HG03066 (cell line): ENCODE measurements at regions not wholly inside any gene's neighbourhood (a gene's known extent, or its start where the extent isn't known, plus 50 kb on each side); places are given as distances from the start of the nearest gene placed in this dataset.
"Not testable (repeated sequence)": the region's sequence is repeated elsewhere in the genome, so short reads cannot be mapped to it uniquely, and the experiment has no call there.

Source experiments
- ATAC-seq: cut with Tn5 transposase; IDR thresholded peaks from one replicate; pipeline ENCODE4 v1.9.1; 2021; ENCODE audit warnings: low read depth; ENCODE audit not compliant: unreplicated experiment

DNA sequence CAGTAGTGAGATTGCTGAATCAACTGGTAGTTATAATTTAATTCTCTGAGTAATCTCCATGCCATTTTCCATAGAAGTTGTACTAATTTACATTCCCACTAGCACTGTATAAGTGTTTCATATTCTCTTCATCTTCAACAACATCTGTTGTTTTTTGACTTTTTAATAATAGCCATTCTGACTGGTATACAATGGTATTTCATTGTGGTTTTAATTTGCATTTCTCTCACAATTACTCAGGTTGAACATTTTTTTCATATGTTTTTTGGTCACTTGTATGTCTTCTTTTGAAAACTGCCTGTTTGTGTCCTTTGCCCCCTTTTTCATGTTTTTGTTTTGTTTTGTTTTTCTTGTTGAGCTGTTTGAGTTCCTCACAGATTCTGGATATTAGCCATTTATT is 880.2 kb downstream of the RAPGEF2 start:
- ATAC-seq = no peak

DNA sequence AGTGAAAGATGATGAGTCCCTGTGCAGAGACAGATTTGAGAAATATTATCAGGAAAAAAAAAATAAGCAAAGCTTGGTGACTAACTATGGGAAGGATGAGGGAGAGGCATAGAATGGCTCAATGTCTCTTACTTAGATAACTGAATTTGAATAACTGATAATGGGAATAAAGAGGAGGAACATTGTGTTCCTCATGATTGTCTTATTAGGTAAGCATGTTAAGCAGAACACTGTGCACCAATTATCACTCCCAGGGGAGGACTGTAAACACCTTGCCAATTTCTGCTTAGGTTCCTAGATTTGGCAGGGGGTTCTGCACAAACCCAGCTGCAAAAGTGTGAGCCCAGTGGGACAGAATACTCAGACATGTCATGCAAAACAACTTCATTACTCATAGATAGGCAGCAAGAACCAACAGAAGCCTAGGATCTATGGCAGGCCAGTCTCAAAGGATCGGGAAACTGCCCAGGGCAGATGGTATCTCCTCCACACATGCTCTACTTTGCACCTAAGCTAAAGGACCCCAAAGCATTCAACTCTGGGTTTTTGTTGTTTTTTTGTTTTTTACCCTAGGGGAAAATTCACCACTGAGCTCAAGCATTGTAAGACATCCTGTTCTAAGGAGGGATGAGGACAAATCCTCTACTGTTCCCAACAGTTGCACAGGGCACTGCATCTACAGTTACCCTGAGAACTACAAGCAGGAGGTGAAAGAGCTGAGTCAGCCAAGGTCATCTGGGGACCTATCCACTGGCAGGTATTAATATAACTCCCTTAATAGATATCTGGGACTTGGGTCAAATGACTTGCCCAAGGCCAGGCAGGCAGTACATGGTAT is 907.0 kb downstream of the RAPGEF2 start:
- ATAC-seq = no peak

DNA sequence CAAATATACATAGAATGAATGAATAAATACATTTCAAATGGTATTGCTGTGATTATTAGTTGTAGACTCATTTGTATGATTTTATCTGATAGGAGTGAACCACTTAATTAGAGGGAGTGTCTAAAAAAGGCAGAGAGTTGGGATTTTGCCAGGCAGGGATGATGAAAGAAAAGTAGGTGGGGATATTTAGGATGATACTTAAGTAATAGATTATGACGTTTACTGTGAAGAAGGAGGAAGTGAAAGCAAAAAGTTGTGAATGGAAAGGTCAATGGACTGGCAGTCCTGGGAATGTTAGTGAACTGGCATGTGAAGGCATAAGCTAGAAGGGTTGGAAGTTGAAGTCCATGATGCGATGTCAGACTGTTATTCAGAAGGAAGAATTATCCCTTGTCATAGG is 917.1 kb downstream of the RAPGEF2 start:
- ATAC-seq = no peak

DNA sequence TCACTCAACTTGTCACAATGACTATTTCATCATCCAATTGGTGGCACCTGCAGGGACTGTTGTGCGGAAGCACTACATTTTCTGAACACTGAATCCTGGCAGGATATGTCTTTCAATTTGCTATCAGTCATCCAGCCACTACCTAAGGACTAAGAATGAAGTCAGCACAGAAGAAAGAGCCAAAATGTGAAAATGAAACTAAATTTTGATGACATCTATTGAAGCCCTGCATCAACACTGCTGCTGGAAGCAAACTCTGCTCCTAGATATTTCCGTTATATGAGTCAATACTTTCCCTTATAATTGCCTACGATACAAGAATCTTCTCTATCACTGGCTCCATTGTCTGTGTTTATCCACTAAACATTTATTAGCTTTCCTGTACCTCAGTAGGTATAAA is 917.9 kb downstream of the RAPGEF2 start:
- ATAC-seq = no peak

DNA sequence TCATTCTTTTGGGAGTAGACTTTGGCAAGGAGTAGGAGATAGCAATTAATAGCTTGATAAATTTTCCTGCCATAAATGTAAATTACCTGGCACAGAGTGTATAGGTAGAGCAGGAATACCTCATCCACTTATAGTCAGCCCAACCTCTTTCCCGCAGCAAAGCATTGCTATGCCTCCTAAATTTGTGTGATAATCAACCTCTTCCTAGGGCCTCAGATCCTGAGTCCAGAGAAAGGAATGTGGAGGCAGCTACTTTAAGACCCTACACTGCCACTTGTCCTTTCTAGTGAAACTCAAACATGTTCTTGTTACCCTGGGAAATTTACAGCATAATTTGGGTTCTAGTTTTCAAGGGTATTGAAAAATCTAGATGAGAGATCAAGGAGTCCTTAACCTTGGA is 919.0 kb downstream of the RAPGEF2 start:
- ATAC-seq = no peak

DNA sequence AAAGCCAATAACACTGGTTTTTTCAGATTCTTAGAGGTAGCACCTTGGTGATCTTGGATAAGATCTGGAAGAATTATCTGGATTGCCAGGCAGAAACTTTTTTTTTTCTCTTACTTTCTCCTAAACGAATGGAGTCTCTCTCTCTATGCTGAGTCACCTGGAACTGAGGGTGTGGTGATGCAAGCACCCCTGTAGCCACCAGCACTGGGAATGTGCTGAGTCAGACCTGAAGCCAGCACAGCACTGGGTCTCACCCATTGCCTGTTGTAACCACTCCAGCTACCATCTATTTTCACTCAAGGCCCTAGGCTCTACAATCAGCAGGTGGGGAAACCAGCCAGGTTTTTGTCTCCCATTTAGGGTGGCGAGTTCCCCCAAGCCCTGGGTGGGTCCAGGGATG is 923.8 kb downstream of the RAPGEF2 start:
- ATAC-seq = no peak

DNA sequence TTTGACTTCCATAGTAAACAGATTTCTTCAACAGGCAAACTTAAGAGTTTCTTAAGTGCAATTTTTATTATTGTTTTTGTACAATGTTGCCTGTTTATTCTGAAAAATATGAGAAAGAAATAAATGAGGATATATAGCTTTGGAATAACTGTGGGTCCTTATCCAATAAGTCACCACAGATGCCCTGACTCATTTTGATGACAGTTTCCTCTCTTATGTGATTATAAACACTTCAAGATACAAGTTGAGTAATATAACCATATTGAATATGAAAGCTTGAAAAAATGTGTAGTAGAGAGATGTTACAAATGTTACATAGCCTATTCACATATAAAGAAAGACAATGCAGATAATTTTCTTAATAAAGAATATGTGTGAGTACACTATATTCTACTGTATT is 931.6 kb downstream of the RAPGEF2 start:
- ATAC-seq = no peak

DNA sequence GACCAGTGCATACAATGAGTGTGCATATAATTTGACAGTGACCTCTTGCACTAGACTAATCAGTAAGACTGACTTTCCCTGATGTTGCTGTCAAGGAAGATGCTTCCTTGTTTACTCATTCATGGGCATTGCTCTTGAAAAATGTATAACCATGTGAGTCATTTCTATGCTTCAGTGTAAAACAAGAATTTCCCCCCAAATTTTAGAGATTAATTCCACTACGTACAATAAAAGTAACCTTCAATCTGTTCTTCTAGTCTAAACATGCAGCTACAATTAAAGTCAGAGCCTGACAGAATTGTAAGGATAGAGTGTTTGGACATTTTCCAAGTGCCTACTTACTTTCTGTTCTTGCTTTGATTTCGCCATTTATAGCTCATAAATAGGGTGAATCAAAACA is 935.7 kb downstream of the RAPGEF2 start:
- ATAC-seq = no peak

DNA sequence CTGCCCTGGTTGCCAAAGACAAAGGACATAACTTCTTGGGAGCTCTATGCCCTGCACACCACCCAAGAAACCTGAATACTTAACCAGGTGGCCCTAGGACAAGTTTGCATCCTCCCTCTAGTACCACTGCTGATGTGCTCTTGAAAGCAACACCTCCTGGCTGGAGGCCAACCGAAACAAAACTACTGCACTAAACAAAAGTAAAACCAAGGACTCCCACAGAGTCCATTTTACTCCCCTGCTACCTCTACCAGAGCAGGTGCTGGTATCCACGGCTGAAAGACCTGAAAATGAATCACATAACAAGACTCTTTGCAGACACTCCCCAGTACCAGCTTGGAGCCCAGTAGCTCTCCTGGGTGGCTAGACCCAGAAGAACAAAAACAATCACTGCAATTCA is 941.8 kb downstream of the RAPGEF2 start:
- no peak for ATAC-seq

DNA sequence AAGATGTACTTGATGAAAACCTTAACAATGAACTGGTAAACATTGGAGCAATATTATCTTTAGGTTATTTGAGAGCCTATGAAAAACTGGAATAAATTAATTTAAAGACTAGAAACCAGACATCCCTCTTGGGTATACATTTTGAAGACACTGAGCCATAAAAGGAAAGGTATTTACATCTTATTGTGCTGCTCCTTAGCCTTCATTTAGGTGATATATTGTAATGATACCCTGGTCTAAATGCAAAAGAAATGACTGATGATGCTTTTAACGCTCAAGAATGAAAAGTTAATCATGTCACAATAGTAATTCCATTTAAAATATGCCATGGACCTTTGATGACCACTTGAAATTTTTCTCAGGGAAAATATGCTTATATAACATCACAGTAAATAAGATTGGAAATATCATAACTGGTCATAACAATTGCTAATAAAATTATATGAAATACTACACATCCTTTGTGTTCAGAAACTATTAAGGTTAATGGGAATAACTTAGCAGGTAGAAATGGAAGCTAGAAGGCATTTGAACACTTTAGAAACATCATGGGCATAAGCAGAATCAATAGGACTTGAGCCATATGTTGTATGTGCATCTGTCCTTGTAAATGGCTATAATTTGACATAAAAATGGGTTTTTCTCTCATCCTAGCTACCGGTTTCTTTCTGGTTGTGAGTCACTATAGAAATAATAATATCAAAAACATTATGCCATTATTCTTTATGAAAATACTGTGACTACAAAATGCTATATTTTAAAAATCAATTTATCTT is 979.7 kb downstream of the RAPGEF2 start:
- ATAC-seq = no peak

DNA sequence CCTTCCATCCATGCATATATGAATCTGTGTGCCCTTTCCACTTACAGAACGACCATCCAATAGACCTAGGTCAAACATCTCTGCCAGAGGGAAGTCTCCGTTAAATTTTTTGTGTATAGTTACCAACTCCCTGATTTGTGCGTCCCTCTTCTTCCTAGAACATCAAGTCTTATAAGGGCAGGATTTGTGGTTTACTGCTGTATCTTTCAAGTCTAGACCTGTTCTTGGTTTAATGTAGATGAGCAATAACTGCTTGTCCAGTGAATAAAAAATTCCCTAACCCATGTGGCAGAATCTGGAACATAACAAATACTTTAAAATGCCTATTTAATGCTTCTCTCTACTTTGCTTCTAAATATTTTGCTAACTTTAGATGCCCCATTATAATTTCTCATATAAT is 988.8 kb downstream of the RAPGEF2 start:
- ATAC-seq = no peak

DNA sequence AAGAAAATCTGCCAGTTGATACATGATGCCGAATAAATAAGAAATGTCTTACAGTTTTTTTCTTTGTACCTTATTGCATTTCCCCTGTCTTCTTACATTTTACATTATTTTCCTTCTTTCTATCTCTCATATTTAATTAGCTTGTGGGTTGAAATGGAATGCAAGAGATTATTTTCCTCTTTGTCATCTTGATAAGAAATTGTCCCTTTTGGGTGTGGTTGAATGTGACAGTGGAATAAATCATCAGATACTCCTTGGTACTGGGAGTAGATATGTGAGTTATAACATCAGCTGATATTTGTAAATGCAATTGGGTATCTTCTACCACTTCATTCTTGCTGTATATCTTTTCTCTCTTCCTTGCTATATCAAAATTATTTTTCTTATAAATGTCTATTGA is 997.4 kb downstream of the RAPGEF2 start:
- no peak for ATAC-seq

DNA sequence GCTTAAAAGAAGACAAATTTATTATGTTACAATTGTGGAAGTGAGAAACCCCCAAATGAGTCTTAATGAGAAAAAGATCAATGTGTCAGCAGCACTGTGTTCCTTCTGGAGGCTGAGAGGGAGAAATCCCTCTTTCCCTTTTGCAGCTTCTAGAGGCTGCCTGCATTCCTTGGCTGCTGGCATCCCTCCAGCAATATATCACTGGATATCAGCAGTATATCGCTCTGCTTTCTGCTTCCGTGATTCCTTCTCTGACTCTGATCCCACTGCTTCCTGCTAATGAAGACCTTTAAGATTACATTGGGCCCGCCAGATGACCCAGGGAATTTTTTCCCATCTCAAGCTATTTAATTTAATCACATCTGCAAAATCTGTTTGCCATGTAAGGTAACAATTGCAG is 1008.0 kb downstream of the RAPGEF2 start:
- no peak for ATAC-seq

DNA sequence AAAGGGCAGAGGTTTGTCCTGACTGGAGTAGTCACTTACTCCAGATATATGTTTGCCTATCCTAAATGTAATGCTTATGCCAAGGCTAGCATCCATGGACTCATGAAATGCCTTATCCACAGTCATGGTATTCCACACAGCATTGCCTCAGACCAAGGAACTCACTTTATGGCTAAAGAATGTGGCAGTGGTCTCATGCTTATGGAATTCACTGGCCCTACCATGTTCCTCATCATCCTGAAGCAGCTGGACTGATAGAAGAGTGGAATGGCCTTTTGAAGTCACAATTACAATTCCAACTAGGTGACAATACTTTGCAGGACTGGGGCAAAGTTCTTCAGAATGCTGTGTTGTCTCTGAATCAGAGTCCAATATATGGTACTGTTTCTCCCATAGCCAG is 1014.8 kb downstream of the RAPGEF2 start:
- ATAC-seq = no peak

DNA sequence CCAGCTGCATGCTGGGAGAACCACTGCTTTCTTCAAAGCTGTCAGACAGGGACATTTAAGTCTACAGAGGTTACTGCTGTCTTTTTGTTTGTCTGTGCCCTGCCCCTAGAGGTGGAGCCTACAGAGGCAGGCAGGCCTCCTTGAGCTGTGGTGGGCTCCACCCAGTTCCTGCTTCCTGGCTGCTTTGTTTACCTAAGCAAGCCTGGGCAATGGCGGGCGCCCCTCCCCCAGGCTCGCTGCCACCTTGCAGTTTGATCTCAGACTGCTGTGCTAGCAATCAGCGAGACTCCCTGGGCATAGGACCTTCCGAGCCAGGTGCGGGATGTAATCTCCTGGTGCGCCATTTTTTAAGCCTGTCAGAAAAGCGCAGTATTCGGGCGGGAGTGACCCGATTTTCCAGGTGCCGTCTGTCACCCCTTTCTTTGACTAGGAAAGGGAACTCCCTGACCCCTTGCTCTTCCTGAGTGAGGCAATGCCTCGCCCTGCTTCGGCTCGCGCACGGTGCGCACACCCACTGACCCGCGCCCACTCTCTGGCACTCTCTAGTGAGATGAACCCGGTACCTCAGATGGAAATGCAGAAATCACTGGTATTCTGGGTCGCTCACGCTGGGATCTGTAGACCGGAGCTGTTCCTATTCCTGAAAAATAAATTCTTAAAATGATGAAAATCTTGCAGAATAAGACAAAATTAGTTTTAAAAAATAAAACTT is 1022.9 kb downstream of the RAPGEF2 start:
- ATAC-seq = not testable (repeated sequence)

DNA sequence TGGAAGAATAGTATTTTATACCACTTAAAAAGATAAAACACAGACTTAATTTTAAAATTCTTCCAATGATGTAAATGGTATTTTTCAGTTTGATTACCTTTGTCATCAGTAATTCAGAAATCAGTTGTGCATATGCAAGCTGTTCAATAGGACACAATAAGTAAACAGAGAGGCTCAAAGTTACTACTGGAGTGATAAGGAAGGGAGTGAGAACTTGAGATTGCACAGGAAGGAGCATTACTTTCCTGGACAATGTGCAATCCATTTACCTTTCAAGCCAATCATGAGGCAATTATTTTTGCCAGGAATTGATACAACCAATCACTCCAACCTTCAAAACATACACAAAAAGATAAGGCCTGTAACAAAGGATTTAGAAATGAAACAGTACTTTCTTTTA is 1024.3 kb downstream of the RAPGEF2 start:
- no peak for ATAC-seq

DNA sequence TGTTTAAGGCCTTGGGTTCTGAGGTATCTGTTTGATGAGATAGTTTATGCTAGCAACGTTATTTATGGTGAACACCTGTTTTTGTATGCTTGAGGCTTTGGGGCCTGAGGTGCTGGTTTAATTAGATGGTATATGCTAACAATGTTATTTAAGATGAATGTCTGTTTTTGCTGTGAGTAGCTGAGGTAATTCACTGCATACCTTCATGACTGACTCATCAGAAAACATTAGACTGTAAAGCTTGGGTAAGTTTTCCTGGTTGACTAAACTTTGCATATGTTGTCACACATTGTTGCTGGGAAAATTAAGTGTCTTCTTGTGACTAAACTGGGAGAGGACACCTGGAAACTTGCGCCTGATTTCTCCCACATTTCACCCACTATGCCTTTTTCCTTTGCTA is 1026.6 kb downstream of the RAPGEF2 start:
- ATAC-seq = no peak

DNA sequence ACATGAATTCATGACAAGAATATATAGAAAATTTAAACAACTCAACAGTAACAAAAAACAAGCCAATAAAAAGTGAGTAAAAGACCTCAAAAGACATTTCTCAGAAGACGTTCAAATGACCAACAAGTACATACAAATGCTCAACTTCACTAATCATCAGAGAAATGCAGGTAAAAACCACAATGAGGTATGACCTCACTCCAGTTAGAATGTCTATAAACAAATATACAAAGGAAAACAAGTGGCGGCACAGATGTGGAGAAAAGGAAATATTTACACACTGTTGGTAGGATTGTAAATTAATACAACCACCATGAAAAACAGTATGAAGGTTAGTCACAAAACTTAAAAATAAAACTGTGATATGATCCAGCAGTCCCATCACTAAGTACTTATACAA is 1033.1 kb downstream of the RAPGEF2 start:
- ATAC-seq = no peak

DNA sequence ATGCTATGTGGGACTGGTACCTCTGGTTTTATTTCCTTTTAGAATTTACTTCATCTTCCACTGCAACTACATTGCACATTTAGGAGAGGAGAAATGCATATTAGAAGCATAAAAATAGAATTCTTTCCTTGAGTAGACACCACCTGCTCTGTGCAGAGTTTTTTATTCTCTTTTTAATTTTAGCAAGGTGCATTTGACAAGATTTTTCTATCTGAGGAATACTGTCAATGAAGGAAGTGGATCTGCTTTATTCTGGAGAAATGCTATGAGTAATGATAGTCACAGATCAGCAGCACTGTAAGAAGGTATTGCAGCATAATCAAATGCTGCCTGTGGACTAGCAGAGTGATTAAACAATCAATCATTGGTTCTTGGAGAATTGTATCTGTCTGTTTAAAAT is 1038.3 kb downstream of the RAPGEF2 start:
- ATAC-seq = no peak

DNA sequence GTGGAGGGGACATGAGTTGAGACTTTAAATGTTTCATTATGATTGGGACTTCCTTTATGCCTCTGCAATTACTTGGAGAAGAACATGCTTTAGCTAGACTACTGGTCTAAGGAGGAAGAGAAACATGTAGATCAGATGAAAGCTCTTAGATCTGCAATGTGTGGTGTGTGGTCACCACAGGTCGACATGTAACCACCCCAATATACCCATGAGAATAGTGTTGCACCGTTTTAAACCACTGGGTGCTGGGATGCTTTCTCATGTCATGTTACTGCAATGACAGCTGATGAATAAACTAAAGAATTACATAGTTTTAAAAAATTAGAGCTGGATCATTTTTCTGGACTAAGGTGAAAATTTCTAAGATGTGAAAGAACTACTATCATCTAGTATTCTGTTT is 1039.7 kb downstream of the RAPGEF2 start:
- peak; percentile 99 for ATAC-seq

DNA sequence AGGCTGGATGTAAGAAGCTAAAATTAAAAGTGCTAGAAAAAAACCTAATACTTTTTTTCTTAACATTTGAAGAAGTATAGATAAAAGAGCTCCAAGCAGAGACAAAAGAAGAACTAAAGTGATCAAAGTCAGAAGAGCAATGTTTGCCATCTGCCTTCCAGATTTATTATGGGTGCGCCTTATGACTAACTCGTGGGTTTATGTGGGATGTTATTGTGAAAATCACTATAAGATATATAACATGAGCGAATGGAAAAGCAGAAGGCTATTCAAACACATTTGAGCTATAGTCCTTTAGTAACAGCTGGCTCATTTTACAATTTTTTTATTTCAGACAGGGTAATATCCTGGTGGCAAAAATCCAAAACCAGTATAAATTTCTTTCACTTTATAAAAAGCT is 1040.7 kb downstream of the RAPGEF2 start:
- no peak for ATAC-seq
